Stimulated activated naive CD8-positive, alpha-beta T cell treated with anti-CD3 and anti-CD28 coated beads, Interleukin-15, amount 100 ng/mL, for 72 hours (primary cell): ENCODE measurements at regions not wholly inside any gene's neighbourhood (a gene's known extent, or its start where the extent isn't known, plus 50 kb on each side); places are given as distances from the start of the nearest gene placed in this dataset.
A peak's percentile ranks its signal among the peaks of the same experiment; 100 is the strongest.
"Not testable (repeated sequence)": the region's sequence is repeated elsewhere in the genome, so short reads cannot be mapped to it uniquely, and the experiment has no call there.

Experiments
- ATAC-seq: fragments of 150-1000 bp; cut with Tn5 transposase; 2 replicates; pipeline ENCODE4 v1.10.0; 2021; ENCODE audit warnings: mild to moderate bottlenecking, moderate library complexity
- DNase-seq, 2 donors: peaks; one replicate each; pipeline ENCODE4 v3.0.0; 2021 to 2022
- H3K27ac Mint-ChIP-seq, 2 donors: one replicate each; pipeline ENCODE4 v1.8.0; 2022; ENCODE audit warnings: mild to moderate bottlenecking in 2 of 2, mixed read lengths in 2 of 2, moderate library complexity in 2 of 2
- H3K27me3 Mint-ChIP-seq: one replicate; pipeline ENCODE4 v1.8.0; 2022; ENCODE audit warnings: mixed read lengths
- H3K4me1 Mint-ChIP-seq: one replicate; pipeline ENCODE4 v1.8.0; 2022; ENCODE audit warnings: mild to moderate bottlenecking, mixed read lengths
- H3K4me3 Mint-ChIP-seq, 2 donors: one replicate each; pipeline ENCODE4 v1.8.0; 2022; ENCODE audit warnings: mild to moderate bottlenecking in 2 of 2, mixed read lengths in 2 of 2, moderate library complexity in 1 of 2
- H3K9me3 Mint-ChIP-seq, 2 donors: one replicate each; pipeline ENCODE4 v1.8.0; 2022; ENCODE audit warnings: mixed read lengths in 2 of 2

DNA sequence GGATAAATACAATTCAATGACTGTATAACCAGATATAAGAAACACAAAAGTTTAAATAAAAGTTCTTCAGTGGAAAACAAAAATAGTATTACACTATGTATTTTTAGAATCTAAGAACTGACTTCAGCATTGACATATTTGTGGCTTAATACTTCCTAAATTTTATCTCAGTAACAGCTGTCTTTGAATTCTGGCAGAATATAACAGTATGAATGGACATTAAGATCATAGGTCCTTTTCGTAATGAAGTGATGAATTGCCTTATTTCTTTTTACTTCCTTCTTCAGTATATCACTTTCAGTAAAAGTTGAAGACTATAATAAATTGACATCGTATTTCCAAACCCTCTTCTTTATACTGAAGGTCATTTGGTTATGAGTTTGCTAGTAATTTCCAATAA lies 1030.0 kb downstream of the MRPL39 start:
- no peaks in the 10 kb centered on the region for H3K9me3 Mint-ChIP-seq
- no peak overlapping the region for H3K27ac Mint-ChIP-seq
- H3K27me3 Mint-ChIP-seq: no peaks in the 10 kb centered on the region
- no peak for ATAC-seq
- no peaks in the 10 kb centered on the region for H3K4me1 Mint-ChIP-seq
- no peak for DNase-seq
- H3K4me3 Mint-ChIP-seq: no peak overlapping the region

DNA sequence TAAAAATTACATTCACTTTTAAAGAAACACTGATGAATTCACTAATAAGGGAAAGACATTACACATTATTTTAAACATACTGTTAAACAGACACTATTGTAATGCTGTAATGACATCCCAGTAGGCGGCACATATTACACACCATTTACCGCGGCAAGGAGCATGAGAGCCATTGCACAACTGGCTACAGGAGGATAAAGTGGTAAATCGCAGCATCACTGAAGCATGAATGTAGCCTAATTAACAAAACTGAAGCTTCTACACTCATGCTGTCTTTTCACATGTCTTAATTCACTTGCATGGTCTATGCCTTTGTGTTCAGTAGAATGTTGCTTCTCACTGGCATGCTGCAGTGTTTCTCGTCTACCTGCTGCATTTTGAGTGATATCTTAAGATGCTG lies 1046.0 kb downstream of the MRPL39 start:
- no peak for DNase-seq
- no peaks in the 10 kb centered on the region for H3K4me1 Mint-ChIP-seq
- no peak overlapping the region for H3K4me3 Mint-ChIP-seq
- H3K9me3 Mint-ChIP-seq: peaks cover 11 to 30% of the 10 kb centered on the region in 2 donors
- H3K27me3 Mint-ChIP-seq: no peaks in the 10 kb centered on the region
- H3K27ac Mint-ChIP-seq: no peak overlapping the region
- no peak for ATAC-seq

DNA sequence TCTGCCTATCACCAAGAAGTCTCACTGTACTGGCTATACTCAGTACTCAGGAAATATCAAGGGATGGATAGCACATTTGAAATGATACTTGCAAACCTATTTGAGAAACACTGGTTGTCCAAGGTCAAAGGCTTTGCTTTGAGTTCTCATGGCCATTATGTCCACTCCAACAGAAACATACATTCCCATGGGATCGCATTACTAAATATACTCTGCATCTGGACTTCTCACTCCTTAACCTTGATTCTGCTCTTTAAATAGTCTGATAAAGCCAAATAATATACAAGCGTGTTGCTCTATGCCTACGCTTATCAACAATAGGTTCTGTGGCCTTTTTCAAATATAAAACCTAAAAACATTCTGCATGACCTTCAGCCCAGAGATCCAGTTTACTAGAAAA lies 1054.8 kb downstream of the MRPL39 start:
- H3K4me1 Mint-ChIP-seq: no peaks in the 10 kb centered on the region
- peaks cover 8 to 20% of the 10 kb centered on the region in 2 donors for H3K9me3 Mint-ChIP-seq
- no peak for ATAC-seq
- H3K27me3 Mint-ChIP-seq: no peaks in the 10 kb centered on the region
- H3K4me3 Mint-ChIP-seq: no peak overlapping the region
- H3K27ac Mint-ChIP-seq: no peak overlapping the region
- DNase-seq: no peak

- H3K27me3 Mint-ChIP-seq: no peaks in the 10 kb centered on the region
- no peak overlapping the region for H3K27ac Mint-ChIP-seq
- no peak for DNase-seq
- no peak overlapping the region for H3K4me3 Mint-ChIP-seq
- no peaks in the 10 kb centered on the region for H3K9me3 Mint-ChIP-seq
- no peaks in the 10 kb centered on the region for H3K4me1 Mint-ChIP-seq
- ATAC-seq: no peak
Measured at GRCh38 chr21:24545807-24546361, 1061.4 kb downstream of the MRPL39 start.

GRCh38 chr21:24514081-24514733 lies 1093.1 kb downstream of the MRPL39 start:
- ATAC-seq (no peak), DNase-seq (no peak)
- no peak overlapping the region for H3K27ac Mint-ChIP-seq
- no peaks in the 10 kb centered on the region for H3K27me3 Mint-ChIP-seq
- H3K4me3 Mint-ChIP-seq: no peak overlapping the region
- H3K4me1 Mint-ChIP-seq: no peaks in the 10 kb centered on the region
- H3K9me3 Mint-ChIP-seq: no peaks in the 10 kb centered on the region

DNA sequence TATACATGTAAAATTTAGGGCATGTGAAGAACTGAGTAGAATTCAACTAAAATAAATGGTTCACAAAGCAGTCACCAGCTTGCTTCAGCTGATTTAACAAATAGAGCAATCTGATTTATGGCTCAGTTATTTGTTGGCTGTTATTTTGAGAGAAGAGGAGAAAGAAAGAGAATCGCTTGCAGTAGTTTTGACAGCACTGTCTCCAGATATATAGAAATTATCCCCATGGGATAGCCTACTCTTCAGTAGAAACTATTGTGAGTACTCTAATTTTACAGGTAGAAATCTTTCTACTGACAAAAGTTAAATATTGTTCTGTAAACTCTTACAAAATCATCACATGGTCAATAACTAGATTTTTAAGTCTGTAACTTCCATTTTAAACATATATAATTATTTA lies 1098.2 kb downstream of the MRPL39 start:
- no peak for ATAC-seq

GRCh38 chr21:24486973-24487372 lies 1120.3 kb downstream of the MRPL39 start:
- H3K27ac Mint-ChIP-seq: no peak overlapping the region
- H3K4me1 Mint-ChIP-seq: no peaks in the 10 kb centered on the region
- no peaks in the 10 kb centered on the region for H3K9me3 Mint-ChIP-seq
- no peak overlapping the region for H3K4me3 Mint-ChIP-seq
- ATAC-seq (no peak), DNase-seq (no peak)
- no peaks in the 10 kb centered on the region for H3K27me3 Mint-ChIP-seq

More for the DNA sequence above, 1098.2 kb downstream of the MRPL39 start:
- no peak for DNase-seq
- Mint-ChIP-seq H3K27ac (no peak overlapping the region), H3K4me1 (no peaks in the 10 kb centered on the region), H3K4me3 (no peak overlapping the region), H3K27me3 (no peaks in the 10 kb centered on the region), H3K9me3 (peaks cover 0 to 6% of the 10 kb centered on the region in 2 donors)

DNA sequence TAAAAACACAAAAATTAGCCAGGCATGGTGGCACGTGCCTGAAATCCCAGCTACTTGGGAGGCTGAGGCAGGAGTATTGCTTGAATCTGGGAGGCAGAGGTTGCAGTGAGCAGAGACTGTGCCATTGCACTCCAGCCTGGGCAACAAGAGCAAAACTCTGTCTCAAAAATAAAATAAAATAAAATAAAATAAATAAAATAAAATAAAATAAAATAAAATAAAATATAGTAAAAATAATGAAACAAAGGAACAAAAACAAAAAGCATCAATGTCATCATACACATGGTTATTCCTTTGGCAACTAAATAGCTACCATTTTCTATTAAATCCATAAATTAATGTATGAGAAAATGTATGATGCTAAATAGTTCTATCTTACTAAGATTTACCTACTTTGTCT lies 1123.9 kb downstream of the MRPL39 start:
- ATAC-seq, H3K4me3 Mint-ChIP-seq, H3K27ac Mint-ChIP-seq, DNase-seq, H3K27me3 Mint-ChIP-seq, H3K9me3 Mint-ChIP-seq, H3K4me1 Mint-ChIP-seq: not testable (repeated sequence)

- Mint-ChIP-seq H3K9me3 (peaks cover 2 to 4% of the 10 kb centered on the region in 2 donors), H3K4me1 (no peaks in the 10 kb centered on the region), H3K27ac (no peak overlapping the region), H3K4me3 (no peak overlapping the region), H3K27me3 (no peaks in the 10 kb centered on the region)
- DNase-seq (no peak), ATAC-seq (no peak)
Measured at GRCh38 chr21:24470852-24471251, 1136.4 kb downstream of the MRPL39 start.

DNA sequence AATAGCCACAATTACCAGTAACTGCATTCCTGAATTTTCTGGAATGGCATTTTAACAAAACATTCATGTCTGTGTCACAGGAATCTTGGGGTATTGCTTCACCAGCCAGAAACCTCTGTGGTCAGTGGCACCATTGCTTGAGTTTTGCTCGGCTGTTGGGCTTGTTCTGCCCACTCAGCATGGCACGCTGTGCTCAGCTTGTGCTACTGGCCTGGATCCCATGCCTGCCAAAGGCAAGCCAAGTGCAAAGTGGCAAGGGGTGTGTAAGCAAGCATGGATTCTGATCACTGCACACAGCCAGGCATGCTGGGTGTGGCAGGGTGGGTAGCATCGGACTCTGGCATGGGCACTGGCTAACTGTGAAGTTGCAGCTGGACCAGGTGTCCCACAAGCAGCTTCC lies 1150.9 kb downstream of the MRPL39 start:
- H3K4me3 Mint-ChIP-seq: no peak overlapping the region
- no peaks in the 10 kb centered on the region for H3K4me1 Mint-ChIP-seq
- no peak for DNase-seq
- no peaks in the 10 kb centered on the region for H3K9me3 Mint-ChIP-seq
- no peak overlapping the region for H3K27ac Mint-ChIP-seq
- no peaks in the 10 kb centered on the region for H3K27me3 Mint-ChIP-seq
- ATAC-seq: no peak

- Mint-ChIP-seq H3K4me3 (no peak overlapping the region), H3K27me3 (no peaks in the 10 kb centered on the region), H3K27ac (no peak overlapping the region), H3K4me1 (no peaks in the 10 kb centered on the region), H3K9me3 (no peaks in the 10 kb centered on the region)
- ATAC-seq (no peak), DNase-seq (no peak)
Measured at GRCh38 chr21:24450119-24450518, 1157.2 kb downstream of the MRPL39 start.

DNA sequence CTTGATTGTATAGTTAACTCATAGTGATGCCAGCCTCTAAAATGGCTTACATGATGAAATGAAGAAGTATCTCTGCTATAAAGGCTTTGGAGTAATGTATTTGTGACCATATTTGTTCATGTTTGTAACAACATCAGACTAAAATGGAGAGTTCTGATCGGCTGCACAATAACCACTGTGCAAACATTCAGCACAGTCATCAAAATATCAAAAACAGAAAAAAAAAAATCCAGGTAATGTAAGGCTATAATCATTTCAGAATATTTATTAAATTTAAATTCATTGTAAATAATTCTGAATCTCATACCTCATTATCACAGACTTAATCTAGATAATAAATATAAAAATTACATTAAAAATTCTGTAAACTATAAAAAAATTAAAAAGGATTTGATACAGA lies 1161.8 kb downstream of the MRPL39 start:
- no peak for DNase-seq
- H3K4me1 Mint-ChIP-seq: no peaks in the 10 kb centered on the region
- ATAC-seq: no peak
- H3K27me3 Mint-ChIP-seq: no peaks in the 10 kb centered on the region
- no peaks in the 10 kb centered on the region for H3K9me3 Mint-ChIP-seq
- no peak overlapping the region for H3K4me3 Mint-ChIP-seq
- no peak overlapping the region for H3K27ac Mint-ChIP-seq

GRCh38 chr21:24444736-24445135 lies 1162.5 kb downstream of the MRPL39 start:
- Mint-ChIP-seq H3K4me1 (no peaks in the 10 kb centered on the region), H3K4me3 (no peak overlapping the region), H3K27me3 (no peaks in the 10 kb centered on the region), H3K9me3 (no peaks in the 10 kb centered on the region), H3K27ac (no peak overlapping the region)
- ATAC-seq: no peak
- no peak for DNase-seq

DNA sequence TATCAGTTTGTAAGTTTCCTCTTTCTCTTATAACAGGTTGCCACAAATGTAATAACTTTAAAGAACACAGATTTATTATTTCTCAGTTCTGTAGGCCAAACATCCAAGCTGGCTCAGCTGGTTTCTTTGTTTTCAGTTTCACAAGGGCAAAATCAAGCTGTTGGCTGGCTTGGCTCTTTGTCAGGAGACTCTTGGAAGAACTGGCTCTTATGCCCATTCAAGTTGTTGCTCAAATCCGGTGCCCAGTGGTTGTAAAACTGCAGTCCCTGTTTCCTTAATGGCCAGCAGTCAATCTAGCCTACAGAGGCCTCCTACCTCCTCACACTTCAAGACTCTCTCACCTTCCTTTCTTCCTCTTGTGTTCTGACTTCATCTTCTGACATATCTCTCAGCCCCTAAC lies 1171.0 kb downstream of the MRPL39 start:
- Mint-ChIP-seq H3K4me3 (no peak overlapping the region), H3K27ac (no peak overlapping the region), H3K27me3 (no peaks in the 10 kb centered on the region)

GRCh38 chr21:24428591-24429199 lies 1178.6 kb downstream of the MRPL39 start:
- ATAC-seq (peak; percentile 85), DNase-seq (peak; percentile 13 to 29)
- H3K27me3 Mint-ChIP-seq: no peaks in the 10 kb centered on the region
- H3K9me3 Mint-ChIP-seq: peaks cover 0 to under 1% of the 10 kb centered on the region in 2 donors
- peak overlapping the region; percentile 80 to 96 for H3K4me3 Mint-ChIP-seq
- H3K4me1 Mint-ChIP-seq: peaks cover 12% of the 10 kb centered on the region
- peak overlapping the region; percentile 94 to 99 for H3K27ac Mint-ChIP-seq

More for the DNA sequence above, 1171.0 kb downstream of the MRPL39 start:
- Mint-ChIP-seq H3K4me1 (peaks cover 3% of the 10 kb centered on the region), H3K9me3 (peaks cover 8 to 10% of the 10 kb centered on the region in 2 donors)
- no peak for ATAC-seq
- DNase-seq: no peak

DNA sequence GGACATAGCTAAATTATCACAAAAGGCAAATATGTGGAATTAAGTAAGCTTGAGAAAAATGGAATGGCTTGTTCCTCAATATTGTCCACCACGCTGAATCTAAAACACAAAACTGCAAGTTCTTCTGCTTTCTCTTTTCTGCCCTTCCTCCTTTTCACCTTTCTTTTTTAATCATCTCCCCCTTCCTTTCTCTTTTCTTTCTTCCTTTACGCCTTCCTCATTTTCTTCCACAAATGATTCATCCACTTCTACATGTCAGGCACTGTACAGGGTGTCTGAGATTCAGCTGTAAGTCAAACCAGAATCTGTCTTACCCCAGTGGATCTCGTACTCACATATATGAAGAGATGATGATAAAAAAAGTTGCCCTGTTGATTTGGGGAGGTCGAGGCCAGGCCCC lies 1182.5 kb downstream of the MRPL39 start:
- H3K4me3 Mint-ChIP-seq: no peak overlapping the region
- no peak for DNase-seq
- peak overlapping the region in 1 of 2 donors; percentile 8 for H3K27ac Mint-ChIP-seq
- no peaks in the 10 kb centered on the region for H3K27me3 Mint-ChIP-seq
- peaks cover 3 to 6% of the 10 kb centered on the region in 2 donors for H3K9me3 Mint-ChIP-seq
- ATAC-seq: no peak
- no peaks in the 10 kb centered on the region for H3K4me1 Mint-ChIP-seq
